Amniotic epithelial cell (primary cell): ENCODE measurements at regions not wholly inside any gene's neighbourhood (a gene's known extent, or its start where the extent isn't known, plus 50 kb on each side); places are given as distances from the start of the nearest gene placed in this dataset.

ENCODE experiments used
- DNase-seq: peaks from one replicate; pipeline ENCODE4 v3.0.0-alpha.2; 2010; ENCODE audit warnings: low read depth

- peak; percentile 52 for DNase-seq
These were observed 71.7 kb upstream of the WDR75 start for GRCh38 chr2:189369566-189369965.

GRCh38 chr2:189370719-189371118, 70.6 kb upstream of the WDR75 start:
- no peak for DNase-seq

GRCh38 chr2:189372688-189373257, 68.5 kb upstream of the WDR75 start:
- no peak for DNase-seq

GRCh38 chr2:189374481-189374880, 66.8 kb upstream of the WDR75 start:
- DNase-seq = no peak

GRCh38 chr2:189375842-189376241, 65.4 kb upstream of the WDR75 start:
- DNase-seq = no peak

- peak; percentile 42 for DNase-seq
These were observed 62.0 kb upstream of the WDR75 start for GRCh38 chr2:189379287-189379630.

GRCh38 chr2:189379731-189380261, 61.5 kb upstream of the WDR75 start:
- DNase-seq = peak; percentile 44

GRCh38 chr2:189382668-189383067, 58.6 kb upstream of the WDR75 start:
- no peak for DNase-seq

GRCh38 chr2:189386741-189387140, 54.5 kb upstream of the WDR75 start:
- no peak for DNase-seq

- DNase-seq = no peak
These were observed 50.1 kb upstream of the WDR75 start for GRCh38 chr2:189391201-189391600.
